Suprapubic skin (tissue), 4 donors: ENCODE measurements at regions not wholly inside any gene's neighbourhood (a gene's known extent, or its start where the extent isn't known, plus 50 kb on each side); places are given as distances from the start of the nearest gene placed in this dataset.

Experiments
- DNase-seq, 2 donors: peaks; one replicate each; pipeline ENCODE4 v3.0.0-alpha.2; 2019; ENCODE audit warnings: low spot score in 2 of 2
- H3K27ac ChIP-seq: fragments of 200-600 bp; sonication (generic); one replicate; pipeline ENCODE4 v1.5.1; 2019
- H3K27me3 ChIP-seq: fragments of 200-600 bp; sonication (generic); one replicate; pipeline ENCODE4 v1.5.1; 2019
- H3K36me3 ChIP-seq: fragments of 200-600 bp; sonication (generic); one replicate; pipeline ENCODE4 v1.5.1; 2019
- H3K4me1 ChIP-seq: fragments of 200-600 bp; sonication (generic); one replicate; pipeline ENCODE4 v1.5.1; 2019
- H3K4me3 ChIP-seq: fragments of 200-600 bp; sonication (generic); one replicate; pipeline ENCODE4 v1.5.1; 2019; ENCODE audit warnings: mild to moderate bottlenecking
- H3K9me3 ChIP-seq: fragments of 200-600 bp; sonication (generic); one replicate; pipeline ENCODE4 v1.5.1; 2019
- CTCF ChIP-seq, 2 donors: fragments of 200-600 bp in 1 of 2; fragments of 450-650 bp in 1 of 2; sonication (generic) in 1 of 2; IDR thresholded peaks; one replicate each; pipeline ENCODE4 v1.5.1; 2016 to 2019; ENCODE audit warnings: antibody characterized with exemption in 2 of 2, mild to moderate bottlenecking in 1 of 2, moderate library complexity in 1 of 2
- EP300 ChIP-seq: sonication (generic); formaldehyde crosslinking; IDR thresholded peaks from one replicate; pipeline ENCODE4 v1.6.1; 2017; ENCODE audit warnings: antibody characterized with exemption
- POLR2A ChIP-seq, 2 donors: fragments of 450-650 bp; IDR thresholded peaks; one replicate each; pipeline ENCODE4 v1.6.1; 2017; ENCODE audit warnings: antibody characterized with exemption in 2 of 2, mild to moderate bottlenecking in 2 of 2, moderate library complexity in 2 of 2
- POLR2AphosphoS5 ChIP-seq, 3 donors: sonication (generic); formaldehyde crosslinking; IDR thresholded peaks; one replicate each; pipeline ENCODE4 v1.6.1; 2017; ENCODE audit warnings: antibody characterized with exemption in 3 of 3
- WGBS: methylation state at CpG from one replicate; pipeline ENCODE4 v1.1.5; 2018; 5-methylcytosine and 5-hydroxymethylcytosine counted together

- Histone ChIP-seq H3K27ac (no peak overlapping the region), H3K4me3 (no peak overlapping the region), H3K4me1 (peaks cover 11% of the 10 kb centered on the region), H3K36me3 (no peaks in the 10 kb centered on the region), H3K9me3 (no peaks in the 10 kb centered on the region), H3K27me3 (peaks cover 4% of the 10 kb centered on the region)
- no peak for DNase-seq
- TF ChIP-seq CTCF (IDR thresholded peaks at IDR 0.05) (no peak), POLR2AphosphoS5 (IDR thresholded peaks at IDR 0.05) (no peak)
- whole genome bisulfite sequencing = 100% methylated on average over 2 of the region's 10 CpGs
Observed at GRCh38 chr2:120509991-120510735, 164.2 kb downstream of the INHBB start.

- Histone ChIP-seq H3K4me1 (peaks cover 11% of the 10 kb centered on the region), H3K27ac (no peak overlapping the region), H3K4me3 (no peak overlapping the region), H3K9me3 (no peaks in the 10 kb centered on the region), H3K27me3 (peaks cover 4% of the 10 kb centered on the region), H3K36me3 (no peaks in the 10 kb centered on the region)
- no peak for DNase-seq
- TF ChIP-seq EP300 = no peak
- no peak for TF ChIP-seq POLR2A (IDR thresholded peaks at IDR 0.05)
- no peak for TF ChIP-seq POLR2AphosphoS5 (IDR thresholded peaks at IDR 0.05)
- no peak for TF ChIP-seq CTCF (IDR thresholded peaks at IDR 0.05)
- 93% methylated on average over 11 of the region's 11 CpGs for WGBS
Observed at GRCh38 chr2:120510751-120511395, 164.9 kb downstream of the INHBB start.

GRCh38 chr2:120511536-120511935 lies 165.6 kb downstream of the INHBB start:
- H3K36me3 ChIP-seq = no peaks in the 10 kb centered on the region
- no peak for DNase-seq
- H3K27me3 ChIP-seq = peaks cover 4% of the 10 kb centered on the region
- 51% methylated on average over 18 of the region's 18 CpGs for WGBS
- no peak for TF ChIP-seq POLR2A (IDR thresholded peaks at IDR 0.05)
- TF ChIP-seq CTCF (IDR thresholded peaks at IDR 0.05) = no peak
- no peak for TF ChIP-seq EP300
- TF ChIP-seq POLR2AphosphoS5 (IDR thresholded peaks at IDR 0.05) = no peak
- peaks cover 11% of the 10 kb centered on the region for H3K4me1 ChIP-seq
- no peak overlapping the region for H3K27ac ChIP-seq
- no peaks in the 10 kb centered on the region for H3K9me3 ChIP-seq
- no peak overlapping the region for H3K4me3 ChIP-seq

- peaks cover 4% of the 10 kb centered on the region for H3K27me3 ChIP-seq
Observed at GRCh38 chr2:120511947-120512710, 166.2 kb downstream of the INHBB start.

GRCh38 chr2:120513776-120514357 lies 167.9 kb downstream of the INHBB start:
- peak in 1 of 2 donors; percentile 54 for DNase-seq
- Histone ChIP-seq H3K27me3 (peaks cover 4% of the 10 kb centered on the region), H3K4me1 (peaks cover 4% of the 10 kb centered on the region), H3K9me3 (no peaks in the 10 kb centered on the region), H3K4me3 (no peak overlapping the region), H3K36me3 (no peaks in the 10 kb centered on the region), H3K27ac (no peak overlapping the region)
- 83% methylated on average over 10 of the region's 10 CpGs for WGBS
- TF ChIP-seq CTCF (IDR thresholded peaks at IDR 0.05) (no peak), EP300 (no peak), POLR2AphosphoS5 (IDR thresholded peaks at IDR 0.05) (no peak), POLR2A (IDR thresholded peaks at IDR 0.05) (no peak)

More at GRCh38 chr2:120511947-120512710, 166.2 kb downstream of the INHBB start:
- no peak overlapping the region for H3K4me3 ChIP-seq
- no peaks in the 10 kb centered on the region for H3K9me3 ChIP-seq
- TF ChIP-seq POLR2A (IDR thresholded peaks at IDR 0.05) (no peak), EP300 (no peak)
- H3K36me3 ChIP-seq = no peaks in the 10 kb centered on the region
- DNase-seq = no peak
- peaks cover 11% of the 10 kb centered on the region for H3K4me1 ChIP-seq
- WGBS = 64% methylated on average over 11 of the region's 19 CpGs
- H3K27ac ChIP-seq = no peak overlapping the region
